OCI-LY7 (cell line): ENCODE measurements at regions not wholly inside any gene's neighbourhood (a gene's known extent, or its start where the extent isn't known, plus 50 kb on each side); places are given as distances from the start of the nearest gene placed in this dataset.

ENCODE experiments used
- BruUV-seq: library from RNA; stranded (reverse); fragments of 400-500 nt; replicated peaks from 2 replicates; lab custom pipeline; 2021; lab: Mats Ljungman, UMichigan
- CTCF ChIA-PET: fragments of 300-600 bp; sonication (Branson Sonifier 250); formaldehyde crosslinking; loops from one replicate; lab custom pipeline; 2022; ENCODE audit warnings: antibody characterized with exemption; ENCODE audit not compliant: unreplicated experiment; lab: Charles Lee
- POLR2A ChIA-PET: fragments of 300-600 bp; sonication (Branson Sonifier 250); formaldehyde crosslinking; loops from one replicate; lab custom pipeline; 2022; ENCODE audit warnings: antibody characterized with exemption; lab: Charles Lee
- DNase-seq: peaks from one replicate; pipeline ENCODE4 v3.0.0-alpha.2; 2015; ENCODE audit warnings: low spot score
- H2AFZ ChIP-seq: fragments of 200-600 bp; sonication (generic), shearing (Covaris generic); 2 replicates; pipeline ENCODE4 v1.6.1; 2014; ENCODE audit warnings: mild to moderate bottlenecking, antibody characterized with exemption, low read length, moderate library complexity
- H3K27ac ChIP-seq: fragments of 200-600 bp; sonication (generic); 2 replicates; pipeline ENCODE4 v1.5.1; 2014; ENCODE audit warnings: mixed run types, low read depth, mild to moderate bottlenecking, moderate library complexity, low read length, inconsistent platforms; ENCODE audit not compliant: poor library complexity, severe bottlenecking
- H3K36me3 ChIP-seq: fragments of 200-600 bp; sonication (generic); 2 replicates; pipeline ENCODE4 v1.6.1; 2014; ENCODE audit warnings: mild to moderate bottlenecking, antibody characterized with exemption, low read length, moderate library complexity, mixed read lengths; ENCODE audit not compliant: insufficient read depth
- H3K4me1 ChIP-seq: fragments of 200-600 bp; sonication (generic); 2 replicates; pipeline ENCODE4 v1.5.1; 2014; ENCODE audit warnings: mild to moderate bottlenecking, low read length; ENCODE audit not compliant: insufficient read depth, poor library complexity, severe bottlenecking
- H3K4me2 ChIP-seq: fragments of 200-600 bp; sonication (generic); 2 replicates; pipeline ENCODE4 v1.6.1; 2014; ENCODE audit warnings: mild to moderate bottlenecking, low read length
- H3K4me3 ChIP-seq: fragments of 200-600 bp; sonication (generic); 2 replicates; pipeline ENCODE4 v1.5.1; 2014; ENCODE audit warnings: mild to moderate bottlenecking, low read depth, low read length; ENCODE audit not compliant: poor library complexity, severe bottlenecking
- H3K79me2 ChIP-seq: fragments of 200-600 bp; sonication (generic); 2 replicates; pipeline ENCODE4 v1.6.1; 2016; ENCODE audit warnings: low read depth, mild to moderate bottlenecking, low read length, moderate library complexity, mixed read lengths; ENCODE audit not compliant: insufficient read depth
- H3K9me2 ChIP-seq: fragments of 200-600 bp; sonication (generic); 2 replicates; pipeline ENCODE4 v1.6.1; 2016; ENCODE audit warnings: mild to moderate bottlenecking, low read length, mixed read lengths; ENCODE audit not compliant: insufficient read depth
- H3K9me3 ChIP-seq: fragments of 200-600 bp; sonication (generic); 2 replicates; pipeline ENCODE4 v1.6.1; 2014; ENCODE audit warnings: mild to moderate bottlenecking, mixed run types, low read length, mixed read lengths
- H4K20me1 ChIP-seq: fragments of 200-600 bp; sonication (generic); 2 replicates; pipeline ENCODE4 v1.6.1; 2014; ENCODE audit warnings: mild to moderate bottlenecking, antibody characterized with exemption, low read length, moderate library complexity, mixed read lengths; ENCODE audit not compliant: insufficient read depth
- EZH2phosphoT487 ChIP-seq: fragments of 200-600 bp; sonication (generic); IDR thresholded peaks from 2 replicates; pipeline ENCODE4 v1.6.1; 2018; ENCODE audit warnings: low read depth, borderline replicate concordance, mild to moderate bottlenecking, mixed run types, antibody characterized with exemption, low read length, moderate library complexity, mixed read lengths
- intact Hi-C: fragments of 100-400 bp; cut with micrococcal nuclease; formaldehyde crosslinking; loops from one replicate; pipeline ENCODE4 v1.10.0; 2022; ENCODE audit not compliant: unreplicated experiment
- TF ChIP-seq, protein P1 (sequence below): fragments of 200-600 bp; sonication (generic); conservative IDR thresholded peaks from 2 replicates; pipeline ENCODE4 v1.5.1; 2014; ENCODE audit warnings: mild to moderate bottlenecking, antibody characterized with exemption, low read length, moderate library complexity, mixed read lengths

DNA sequence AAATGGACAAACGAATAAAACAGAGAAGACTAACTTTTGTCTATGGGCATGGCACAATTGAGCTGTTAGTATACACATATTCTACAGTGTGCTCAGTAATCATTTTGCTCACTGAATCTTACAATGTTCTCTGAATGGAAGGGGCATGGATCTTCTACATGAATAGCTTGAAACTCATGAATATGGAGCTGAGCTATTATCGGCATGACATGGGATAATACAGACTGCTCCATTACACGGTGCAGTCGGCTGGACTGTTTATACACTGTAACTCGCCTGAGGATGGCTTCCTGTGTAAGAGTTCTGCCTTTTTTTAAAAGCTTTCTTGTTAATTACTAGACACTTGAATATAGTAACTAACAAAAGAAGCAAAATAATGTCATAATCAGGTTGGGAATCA, 368.5 kb upstream of the MAD2L1 start:
- no peak for TF ChIP-seq EZH2phosphoT487
- TF ChIP-seq, protein P1, sequence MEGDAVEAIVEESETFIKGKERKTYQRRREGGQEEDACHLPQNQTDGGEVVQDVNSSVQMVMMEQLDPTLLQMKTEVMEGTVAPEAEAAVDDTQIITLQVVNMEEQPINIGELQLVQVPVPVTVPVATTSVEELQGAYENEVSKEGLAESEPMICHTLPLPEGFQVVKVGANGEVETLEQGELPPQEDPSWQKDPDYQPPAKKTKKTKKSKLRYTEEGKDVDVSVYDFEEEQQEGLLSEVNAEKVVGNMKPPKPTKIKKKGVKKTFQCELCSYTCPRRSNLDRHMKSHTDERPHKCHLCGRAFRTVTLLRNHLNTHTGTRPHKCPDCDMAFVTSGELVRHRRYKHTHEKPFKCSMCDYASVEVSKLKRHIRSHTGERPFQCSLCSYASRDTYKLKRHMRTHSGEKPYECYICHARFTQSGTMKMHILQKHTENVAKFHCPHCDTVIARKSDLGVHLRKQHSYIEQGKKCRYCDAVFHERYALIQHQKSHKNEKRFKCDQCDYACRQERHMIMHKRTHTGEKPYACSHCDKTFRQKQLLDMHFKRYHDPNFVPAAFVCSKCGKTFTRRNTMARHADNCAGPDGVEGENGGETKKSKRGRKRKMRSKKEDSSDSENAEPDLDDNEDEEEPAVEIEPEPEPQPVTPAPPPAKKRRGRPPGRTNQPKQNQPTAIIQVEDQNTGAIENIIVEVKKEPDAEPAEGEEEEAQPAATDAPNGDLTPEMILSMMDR = no peak
- intact Hi-C loops = no loop called here
- DNase-seq = no peak
- no peak overlapping the region for H3K27ac ChIP-seq
- no peaks in the 10 kb centered on the region for H3K36me3 ChIP-seq
- CTCF ChIA-PET = no interaction called here
- no TSS peak for BruUV-seq
- POLR2A ChIA-PET = interaction anchor here (0.7 to 1.2 kb wide), 2 partner anchors 20 to 200 kb away, joined by 3 read pairs; no protein-coding TSS in a partner anchor
- no peaks in the 10 kb centered on the region for H3K4me1 ChIP-seq
- H3K9me2 ChIP-seq = no peaks in the 10 kb centered on the region
- no peak overlapping the region for H3K4me3 ChIP-seq
- no peaks in the 10 kb centered on the region for H4K20me1 ChIP-seq
- H2AFZ ChIP-seq = no peak overlapping the region
- H3K79me2 ChIP-seq = no peaks in the 10 kb centered on the region
- H3K4me2 ChIP-seq = no peak overlapping the region
- H3K9me3 ChIP-seq = no peaks in the 10 kb centered on the region

DNA sequence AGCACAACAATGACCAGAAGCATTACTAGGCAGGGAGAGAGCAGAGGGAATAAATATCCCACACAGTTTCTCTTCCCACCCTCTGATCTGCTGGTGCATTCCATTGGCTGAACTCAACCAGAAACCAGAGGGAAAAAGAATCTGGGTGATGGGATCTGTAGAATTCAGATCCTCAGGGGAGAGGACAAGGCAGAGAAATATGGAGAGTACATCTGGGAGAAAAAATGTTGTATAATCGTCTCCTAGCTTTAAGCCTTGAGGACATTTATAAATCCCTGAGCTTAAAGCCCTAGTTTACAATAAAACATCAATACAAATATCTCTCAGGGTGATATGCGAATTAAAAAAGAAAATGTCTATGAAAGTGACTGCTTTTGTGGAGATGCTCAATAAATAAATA, 368.1 kb upstream of the MAD2L1 start:
- Histone ChIP-seq H2AFZ (no peak overlapping the region), H3K36me3 (no peaks in the 10 kb centered on the region), H3K27ac (no peak overlapping the region), H3K4me1 (no peaks in the 10 kb centered on the region), H3K9me3 (no peaks in the 10 kb centered on the region), H4K20me1 (no peaks in the 10 kb centered on the region), H3K79me2 (no peaks in the 10 kb centered on the region), H3K4me3 (no peak overlapping the region), H3K9me2 (no peaks in the 10 kb centered on the region), H3K4me2 (no peak overlapping the region)
- CTCF ChIA-PET = no interaction called here
- BruUV-seq = no TSS peak
- TF ChIP-seq, protein P1 = no peak
- TF ChIP-seq EZH2phosphoT487 = no peak
- POLR2A ChIA-PET = interaction anchor here (0.7 kb wide), 1 partner anchor 199 kb away, joined by 3 read pairs; no protein-coding TSS in a partner anchor
- no peak for DNase-seq
- intact Hi-C loops = no loop called here

DNA sequence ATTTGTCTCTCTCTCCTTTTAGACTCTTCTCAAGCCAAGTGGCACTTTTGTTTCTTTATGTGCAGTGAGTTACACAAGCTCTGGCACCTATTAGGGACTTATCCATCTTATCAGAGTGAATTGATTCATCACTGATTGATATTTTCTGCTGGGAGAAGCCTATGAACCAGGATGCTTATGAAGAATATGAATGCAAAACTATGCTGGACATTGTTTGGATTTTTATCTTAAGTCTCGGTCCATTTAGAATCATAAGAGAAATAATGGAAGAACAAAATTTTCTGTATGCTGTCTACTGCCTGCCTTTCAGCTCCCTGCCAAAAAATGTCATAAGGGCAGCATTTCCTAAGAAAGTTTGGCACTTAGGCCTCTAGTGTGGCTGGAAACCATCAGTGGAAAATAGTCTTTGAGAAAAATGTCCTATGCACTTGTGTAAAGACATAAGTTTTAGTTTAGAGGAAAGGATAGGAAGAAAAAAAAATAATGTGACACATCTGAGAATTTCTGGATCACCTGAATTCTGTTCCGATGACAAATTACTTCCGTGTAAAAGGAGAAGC, 365.7 kb upstream of the MAD2L1 start:
- Histone ChIP-seq H3K27ac (no peak overlapping the region), H3K4me3 (no peak overlapping the region), H4K20me1 (no peaks in the 10 kb centered on the region), H3K79me2 (no peaks in the 10 kb centered on the region), H2AFZ (no peak overlapping the region), H3K4me1 (no peaks in the 10 kb centered on the region), H3K4me2 (no peak overlapping the region), H3K9me2 (no peaks in the 10 kb centered on the region), H3K9me3 (no peaks in the 10 kb centered on the region), H3K36me3 (no peaks in the 10 kb centered on the region)
- intact Hi-C loops = no loop called here
- TF ChIP-seq EZH2phosphoT487 = no peak
- TF ChIP-seq, protein P1 = no peak
- no peak for DNase-seq
- POLR2A ChIA-PET = no interaction called here
- CTCF ChIA-PET = no interaction called here
- BruUV-seq = no TSS peak
